ENCODE measurements at regions not wholly inside any gene's neighbourhood (a gene's known extent, or its start where the extent isn't known, plus 50 kb on each side); places are given as distances from the start of the nearest gene placed in this dataset.

GRCh38 chr2:76633276-76633921 lies 888.8 kb downstream of the LRRTM4 start:
- FAIRE-seq (no peak), DNase-seq (ENCODE audit: low read depth, low spot score) (no peak)
- ChIA-PET POLR2A (no interaction called here), CTCF (no interaction called here)
- no peak overlapping the region for H3K4me2 ChIP-seq (ENCODE audit: insufficient read depth, low read length)
- H3K9me1 ChIP-seq (replicated peaks; ENCODE audit: control insufficient read depth, extremely low read depth, insufficient read depth, low read length): no peaks in the 10 kb centered on the region
- no peak overlapping the region for H2AFZ ChIP-seq (ENCODE audit: low read depth, low read length)
- TF ChIP-seq EZH2 (IDR thresholded peaks at IDR 0.05; ENCODE audit: borderline replicate concordance, low read depth, low read length, severe bottlenecking) (no peak), GATA2 (IDR thresholded peaks at IDR 0.05; ENCODE audit: insufficient read depth, insufficient read length, low read depth, low read length) (no peak), MAX (IDR thresholded peaks at IDR 0.05; ENCODE audit: insufficient read depth, insufficient read length) (no peak), POLR2AphosphoS5 (IDR thresholded peaks at IDR 0.05; ENCODE audit: insufficient read depth, low read depth, low read length) (no peak), FOS (IDR thresholded peaks at IDR 0.05; ENCODE audit: borderline replicate concordance, insufficient read depth, low read length) (no peak), JUN (IDR thresholded peaks at IDR 0.05; ENCODE audit: borderline replicate concordance, insufficient read depth, insufficient read length, low read depth) (no peak), CTCF (IDR thresholded peaks at IDR 0.05; ENCODE audit: extremely low read depth in 1 of 2, insufficient read depth in 1 of 2, low read depth in 1 of 2, low read length in 2 of 2) (no peak)
- no peaks in the 10 kb centered on the region for H3K9me3 ChIP-seq (replicated peaks; ENCODE audit: control insufficient read depth, insufficient read depth, low read length)
- no peaks in the 10 kb centered on the region for H3K36me3 ChIP-seq (ENCODE audit: control insufficient read depth in 2 of 2, extremely low read depth in 1 of 2, insufficient read depth in 2 of 2, low read length in 2 of 2)
- H3K4me3 ChIP-seq (replicated peaks in 1 of 3; ENCODE audit: insufficient read depth in 1 of 3, low read depth in 1 of 3, low read length in 3 of 3): no peak overlapping the region
- BruUV-seq (replicated peaks): no TSS peak
- H4K20me1 ChIP-seq (replicated peaks; ENCODE audit: control insufficient read depth, extremely low read depth, insufficient read depth, low read length): no peaks in the 10 kb centered on the region
- no peak overlapping the region for H3K9ac ChIP-seq (replicated peaks; ENCODE audit: extremely low read depth, insufficient read depth, low read length)
- H3K4me1 ChIP-seq (ENCODE audit: control insufficient read depth, extremely low read depth, insufficient read depth, low read length): no peaks in the 10 kb centered on the region
- H3K27me3 ChIP-seq (ENCODE audit: control insufficient read depth in 2 of 2, insufficient read depth in 2 of 2, low read length in 2 of 2): no peaks in the 10 kb centered on the region
- no peaks in the 10 kb centered on the region for H3K79me2 ChIP-seq (ENCODE audit: control insufficient read depth, insufficient read depth, low read length)
- intact Hi-C loops (cut with micrococcal nuclease) (no loop called here), dilution Hi-C loops (cut with MboI; ENCODE audit: extremely low pct_ligation_motif_present, low sequenced_read_pairs) (no loop called here)
- H3K27ac ChIP-seq (ENCODE audit: insufficient read depth, low read depth, low read length): no peak overlapping the region

Measured in endothelial cell of umbilical vein (primary cell).